ENCODE measurements at regions not wholly inside any gene's neighbourhood (a gene's known extent, or its start where the extent isn't known, plus 50 kb on each side); places are given as distances from the start of the nearest gene placed in this dataset.

DNA sequence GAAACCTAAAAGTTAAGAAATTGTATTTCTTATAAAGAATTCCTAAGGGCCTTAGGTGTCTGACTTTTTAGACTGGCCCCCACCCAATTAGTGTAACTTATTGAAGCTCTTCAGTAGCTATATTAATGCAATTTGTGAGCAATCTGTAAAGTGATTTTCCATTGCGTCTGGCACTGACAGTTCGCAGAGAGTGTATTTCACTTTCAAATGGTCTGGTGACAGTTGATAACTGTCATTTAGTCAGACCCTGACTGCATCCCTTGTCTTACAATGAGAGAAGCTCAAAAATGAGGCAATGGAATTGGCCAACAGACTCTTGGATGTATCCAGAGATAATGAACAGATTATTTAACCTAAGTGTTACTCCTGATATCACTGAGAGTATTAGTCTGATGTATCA lies 351.8 kb downstream of the FRK start:
- Mint-ChIP-seq H3K9me3 (ENCODE audit: unreplicated experiment) (no peaks in the 10 kb centered on the region), H3K4me3 (ENCODE audit: unreplicated experiment) (no peak overlapping the region), H3K27ac (ENCODE audit: unreplicated experiment) (no peak overlapping the region), H3K36me3 (ENCODE audit: low read depth, unreplicated experiment) (no peaks in the 10 kb centered on the region), H3K4me1 (ENCODE audit: unreplicated experiment) (no peaks in the 10 kb centered on the region), H3K27me3 (ENCODE audit: unreplicated experiment) (no peaks in the 10 kb centered on the region)
- DNase-seq (ENCODE audit: low spot score): no peak
- TF ChIP-seq, protein P1, sequence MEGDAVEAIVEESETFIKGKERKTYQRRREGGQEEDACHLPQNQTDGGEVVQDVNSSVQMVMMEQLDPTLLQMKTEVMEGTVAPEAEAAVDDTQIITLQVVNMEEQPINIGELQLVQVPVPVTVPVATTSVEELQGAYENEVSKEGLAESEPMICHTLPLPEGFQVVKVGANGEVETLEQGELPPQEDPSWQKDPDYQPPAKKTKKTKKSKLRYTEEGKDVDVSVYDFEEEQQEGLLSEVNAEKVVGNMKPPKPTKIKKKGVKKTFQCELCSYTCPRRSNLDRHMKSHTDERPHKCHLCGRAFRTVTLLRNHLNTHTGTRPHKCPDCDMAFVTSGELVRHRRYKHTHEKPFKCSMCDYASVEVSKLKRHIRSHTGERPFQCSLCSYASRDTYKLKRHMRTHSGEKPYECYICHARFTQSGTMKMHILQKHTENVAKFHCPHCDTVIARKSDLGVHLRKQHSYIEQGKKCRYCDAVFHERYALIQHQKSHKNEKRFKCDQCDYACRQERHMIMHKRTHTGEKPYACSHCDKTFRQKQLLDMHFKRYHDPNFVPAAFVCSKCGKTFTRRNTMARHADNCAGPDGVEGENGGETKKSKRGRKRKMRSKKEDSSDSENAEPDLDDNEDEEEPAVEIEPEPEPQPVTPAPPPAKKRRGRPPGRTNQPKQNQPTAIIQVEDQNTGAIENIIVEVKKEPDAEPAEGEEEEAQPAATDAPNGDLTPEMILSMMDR (IDR thresholded peaks at IDR 0.05; ENCODE audit: unreplicated experiment): no peak

DNA sequence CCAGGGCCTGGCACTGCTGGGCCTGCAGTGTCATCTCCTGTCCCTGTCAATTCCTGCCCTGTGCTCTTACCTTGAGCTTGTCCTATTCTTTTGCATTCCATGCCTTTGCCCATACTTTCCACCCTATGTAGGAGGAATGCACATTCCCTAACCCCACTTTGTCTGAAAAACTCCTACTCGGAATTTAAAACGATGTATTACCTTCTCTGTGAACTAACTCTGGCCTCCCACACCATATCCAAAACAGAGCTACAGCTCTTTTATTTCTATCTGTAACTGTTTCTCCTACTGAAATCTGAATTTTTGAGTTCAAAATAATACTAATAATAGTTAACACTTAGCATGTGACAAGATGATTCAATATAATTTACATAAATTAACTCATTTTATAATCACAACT lies 353.7 kb downstream of the FRK start:
- H3K36me3 Mint-ChIP-seq (ENCODE audit: low read depth, unreplicated experiment): no peaks in the 10 kb centered on the region
- TF ChIP-seq, protein P1 (IDR thresholded peaks at IDR 0.05; ENCODE audit: unreplicated experiment): no peak
- no peaks in the 10 kb centered on the region for H3K4me1 Mint-ChIP-seq (ENCODE audit: unreplicated experiment)
- H3K27ac Mint-ChIP-seq (ENCODE audit: unreplicated experiment): no peak overlapping the region
- no peak overlapping the region for H3K4me3 Mint-ChIP-seq (ENCODE audit: unreplicated experiment)
- no peaks in the 10 kb centered on the region for H3K9me3 Mint-ChIP-seq (ENCODE audit: unreplicated experiment)
- H3K27me3 Mint-ChIP-seq (ENCODE audit: unreplicated experiment): no peaks in the 10 kb centered on the region
- no peak for DNase-seq (ENCODE audit: low spot score)

DNA sequence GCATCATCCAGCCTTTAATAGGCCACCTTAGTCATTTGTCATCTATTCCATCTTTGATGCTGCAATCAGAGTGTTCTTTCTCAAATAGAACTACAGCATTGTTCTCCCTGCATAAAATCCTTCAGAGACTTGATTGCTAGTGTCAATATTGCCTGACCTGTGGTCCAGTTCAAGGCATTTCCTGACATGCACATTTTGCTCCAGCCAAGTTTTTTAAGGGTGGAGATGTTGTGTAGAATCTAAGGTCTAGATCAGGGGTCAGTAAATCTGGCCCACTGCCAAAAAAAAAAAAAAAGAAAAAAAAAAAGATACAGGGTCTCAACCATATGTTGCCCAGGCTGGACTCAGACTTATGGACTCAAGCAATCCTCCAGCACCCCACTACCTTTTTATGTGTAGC lies 354.4 kb downstream of the FRK start:
- no peak for DNase-seq (ENCODE audit: low spot score)
- no peaks in the 10 kb centered on the region for H3K36me3 Mint-ChIP-seq (ENCODE audit: low read depth, unreplicated experiment)
- no peaks in the 10 kb centered on the region for H3K4me1 Mint-ChIP-seq (ENCODE audit: unreplicated experiment)
- H3K4me3 Mint-ChIP-seq (ENCODE audit: unreplicated experiment): no peak overlapping the region
- H3K27ac Mint-ChIP-seq (ENCODE audit: unreplicated experiment): no peak overlapping the region
- H3K27me3 Mint-ChIP-seq (ENCODE audit: unreplicated experiment): no peaks in the 10 kb centered on the region
- TF ChIP-seq, protein P1 (IDR thresholded peaks at IDR 0.05; ENCODE audit: unreplicated experiment): no peak
- H3K9me3 Mint-ChIP-seq (ENCODE audit: unreplicated experiment): no peaks in the 10 kb centered on the region

DNA sequence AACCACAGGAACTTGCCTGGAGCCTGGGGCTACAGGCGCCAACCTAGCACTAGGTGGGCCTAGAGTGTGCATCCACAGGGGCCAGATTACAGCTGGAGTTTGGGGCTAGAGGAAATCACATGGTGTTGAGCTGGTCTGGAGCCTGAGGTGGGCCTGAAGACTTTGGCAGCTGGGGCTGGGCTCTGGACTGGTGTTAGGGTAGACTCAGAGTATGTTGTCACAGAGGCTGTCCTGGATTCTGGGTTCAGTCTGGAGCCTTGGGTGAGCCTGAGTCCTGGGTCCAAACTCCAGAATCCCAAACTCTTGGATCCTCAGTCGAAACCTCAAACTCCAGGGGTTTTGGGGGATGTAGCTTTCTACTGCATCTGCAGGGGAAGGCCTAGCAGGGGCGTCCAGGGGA lies 356.7 kb downstream of the FRK start:
- H3K4me1 Mint-ChIP-seq (ENCODE audit: unreplicated experiment): no peaks in the 10 kb centered on the region

DNA sequence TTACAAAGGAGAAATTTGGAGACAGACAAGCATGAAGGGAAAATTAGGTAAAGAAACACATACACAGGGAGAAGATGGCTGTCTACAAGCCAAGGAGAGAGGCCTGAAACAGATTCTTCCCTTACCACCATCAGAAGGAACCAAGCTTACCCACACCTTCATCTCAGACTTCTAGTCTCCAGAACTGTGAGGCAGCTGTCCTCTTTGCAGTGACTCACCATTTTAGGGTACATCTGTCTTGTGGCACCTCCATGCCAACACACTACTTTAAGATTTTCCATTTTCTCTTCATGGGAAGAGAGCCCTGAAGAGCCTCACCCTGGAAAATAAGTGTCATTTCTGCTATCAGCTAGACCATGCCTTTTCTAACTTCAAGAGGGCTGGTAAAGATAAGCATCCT lies 369.3 kb downstream of the FRK start:
- H3K9me3 Mint-ChIP-seq (ENCODE audit: unreplicated experiment): no peaks in the 10 kb centered on the region
- TF ChIP-seq, protein P1 (IDR thresholded peaks at IDR 0.05; ENCODE audit: unreplicated experiment): no peak
- H3K36me3 Mint-ChIP-seq (ENCODE audit: low read depth, unreplicated experiment): no peaks in the 10 kb centered on the region
- H3K4me3 Mint-ChIP-seq (ENCODE audit: unreplicated experiment): no peak overlapping the region
- H3K27me3 Mint-ChIP-seq (ENCODE audit: unreplicated experiment): no peaks in the 10 kb centered on the region
- DNase-seq (ENCODE audit: low spot score): no peak
- H3K4me1 Mint-ChIP-seq (ENCODE audit: unreplicated experiment): no peaks in the 10 kb centered on the region
- H3K27ac Mint-ChIP-seq (ENCODE audit: unreplicated experiment): no peak overlapping the region

More for the DNA sequence above, 356.7 kb downstream of the FRK start:
- Mint-ChIP-seq H3K27ac (ENCODE audit: unreplicated experiment) (no peak overlapping the region), H3K36me3 (ENCODE audit: low read depth, unreplicated experiment) (no peaks in the 10 kb centered on the region), H3K27me3 (ENCODE audit: unreplicated experiment) (no peaks in the 10 kb centered on the region), H3K4me3 (ENCODE audit: unreplicated experiment) (no peak overlapping the region), H3K9me3 (ENCODE audit: unreplicated experiment) (no peaks in the 10 kb centered on the region)
- no peak for DNase-seq (ENCODE audit: low spot score)
- TF ChIP-seq, protein P1 (IDR thresholded peaks at IDR 0.05; ENCODE audit: unreplicated experiment): no peak

Measured in endothelial cell (in vitro differentiated cells).